ENCODE measurements at regions not wholly inside any gene's neighbourhood (a gene's known extent, or its start where the extent isn't known, plus 50 kb on each side); places are given as distances from the start of the nearest gene placed in this dataset.

- TF ChIP-seq REST (IDR thresholded peaks at IDR 0.05; ENCODE audit: low read depth, low read length) (no peak), GABPA (IDR thresholded peaks at IDR 0.05; ENCODE audit: low read depth) (no peak), MXI1 (IDR thresholded peaks at IDR 0.05; ENCODE audit: low read depth, low read length) (no peak), ZBTB33 (IDR thresholded peaks at IDR 0.05; ENCODE audit: borderline replicate concordance, low read depth) (no peak), EZH2phosphoT487 (IDR thresholded peaks at IDR 0.05; ENCODE audit: borderline replicate concordance, low read depth) (no peak), JUND (IDR thresholded peaks at IDR 0.05) (no peak), POLR2AphosphoS5 (IDR thresholded peaks at IDR 0.05; ENCODE audit: low read depth, low read length) (no peak), FOXJ3 (CRISPR knock-in tag; IDR thresholded peaks at IDR 0.05) (no peak), RFX5 (IDR thresholded peaks at IDR 0.05; ENCODE audit: low read length) (no peak), RXRA (IDR thresholded peaks at IDR 0.05; ENCODE audit: borderline replicate concordance, low read depth) (no peak), TEAD4 (IDR thresholded peaks at IDR 0.05; ENCODE audit: borderline replicate concordance, insufficient read depth) (no peak), ELF1 (IDR thresholded peaks at IDR 0.05) (no peak), RAD21 (IDR thresholded peaks at IDR 0.05; ENCODE audit: low read length) (no peak), SIN3A (IDR thresholded peaks at IDR 0.05; ENCODE audit: borderline replicate concordance, low read depth, low read length) (no peak)
- TF ChIP-seq, protein P1, sequence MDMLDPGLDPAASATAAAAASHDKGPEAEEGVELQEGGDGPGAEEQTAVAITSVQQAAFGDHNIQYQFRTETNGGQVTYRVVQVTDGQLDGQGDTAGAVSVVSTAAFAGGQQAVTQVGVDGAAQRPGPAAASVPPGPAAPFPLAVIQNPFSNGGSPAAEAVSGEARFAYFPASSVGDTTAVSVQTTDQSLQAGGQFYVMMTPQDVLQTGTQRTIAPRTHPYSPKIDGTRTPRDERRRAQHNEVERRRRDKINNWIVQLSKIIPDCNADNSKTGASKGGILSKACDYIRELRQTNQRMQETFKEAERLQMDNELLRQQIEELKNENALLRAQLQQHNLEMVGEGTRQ (IDR thresholded peaks at IDR 0.05; ENCODE audit: borderline replicate concordance, low read depth, low read length) = no peak
- TF ChIP-seq, protein P2, sequence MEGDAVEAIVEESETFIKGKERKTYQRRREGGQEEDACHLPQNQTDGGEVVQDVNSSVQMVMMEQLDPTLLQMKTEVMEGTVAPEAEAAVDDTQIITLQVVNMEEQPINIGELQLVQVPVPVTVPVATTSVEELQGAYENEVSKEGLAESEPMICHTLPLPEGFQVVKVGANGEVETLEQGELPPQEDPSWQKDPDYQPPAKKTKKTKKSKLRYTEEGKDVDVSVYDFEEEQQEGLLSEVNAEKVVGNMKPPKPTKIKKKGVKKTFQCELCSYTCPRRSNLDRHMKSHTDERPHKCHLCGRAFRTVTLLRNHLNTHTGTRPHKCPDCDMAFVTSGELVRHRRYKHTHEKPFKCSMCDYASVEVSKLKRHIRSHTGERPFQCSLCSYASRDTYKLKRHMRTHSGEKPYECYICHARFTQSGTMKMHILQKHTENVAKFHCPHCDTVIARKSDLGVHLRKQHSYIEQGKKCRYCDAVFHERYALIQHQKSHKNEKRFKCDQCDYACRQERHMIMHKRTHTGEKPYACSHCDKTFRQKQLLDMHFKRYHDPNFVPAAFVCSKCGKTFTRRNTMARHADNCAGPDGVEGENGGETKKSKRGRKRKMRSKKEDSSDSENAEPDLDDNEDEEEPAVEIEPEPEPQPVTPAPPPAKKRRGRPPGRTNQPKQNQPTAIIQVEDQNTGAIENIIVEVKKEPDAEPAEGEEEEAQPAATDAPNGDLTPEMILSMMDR (IDR thresholded peaks at IDR 0.05) = no peak
- TF ChIP-seq, protein P3, sequence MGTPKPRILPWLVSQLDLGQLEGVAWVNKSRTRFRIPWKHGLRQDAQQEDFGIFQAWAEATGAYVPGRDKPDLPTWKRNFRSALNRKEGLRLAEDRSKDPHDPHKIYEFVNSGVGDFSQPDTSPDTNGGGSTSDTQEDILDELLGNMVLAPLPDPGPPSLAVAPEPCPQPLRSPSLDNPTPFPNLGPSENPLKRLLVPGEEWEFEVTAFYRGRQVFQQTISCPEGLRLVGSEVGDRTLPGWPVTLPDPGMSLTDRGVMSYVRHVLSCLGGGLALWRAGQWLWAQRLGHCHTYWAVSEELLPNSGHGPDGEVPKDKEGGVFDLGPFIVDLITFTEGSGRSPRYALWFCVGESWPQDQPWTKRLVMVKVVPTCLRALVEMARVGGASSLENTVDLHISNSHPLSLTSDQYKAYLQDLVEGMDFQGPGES (IDR thresholded peaks at IDR 0.05; ENCODE audit: low read depth, low read length) = no peak
These were observed 67.1 kb upstream of the NLK start (continued) for GRCh38 chr17:27975146-27976011.

Measured in SK-N-SH (cell line).